GM12892 (cell line): ENCODE measurements at regions not wholly inside any gene's neighbourhood (a gene's known extent, or its start where the extent isn't known, plus 50 kb on each side); places are given as distances from the start of the nearest gene placed in this dataset.

Experiments used
- POLR2AphosphoS5 ChIP-seq: IDR thresholded peaks from 2 replicates; pipeline ENCODE4 v1.6.1; 2011; ENCODE audit warnings: low read depth, low read length, control low read depth
- TAF1 ChIP-seq: IDR thresholded peaks from 2 replicates; pipeline ENCODE4 v1.6.1; 2011; ENCODE audit warnings: low read depth, mild to moderate bottlenecking, control low read depth, low read length, borderline replicate concordance

- TF ChIP-seq POLR2AphosphoS5 (no peak), TAF1 (no peak)
Observed at GRCh38 chr6:44739181-44739580, 351.7 kb downstream of the CDC5L start.
